ENCODE measurements at regions not wholly inside any gene's neighbourhood (a gene's known extent, or its start where the extent isn't known, plus 50 kb on each side); places are given as distances from the start of the nearest gene placed in this dataset.
"Not testable (repeated sequence)": the region's sequence is repeated elsewhere in the genome, so short reads cannot be mapped to it uniquely, and the experiment has no call there.

DNA sequence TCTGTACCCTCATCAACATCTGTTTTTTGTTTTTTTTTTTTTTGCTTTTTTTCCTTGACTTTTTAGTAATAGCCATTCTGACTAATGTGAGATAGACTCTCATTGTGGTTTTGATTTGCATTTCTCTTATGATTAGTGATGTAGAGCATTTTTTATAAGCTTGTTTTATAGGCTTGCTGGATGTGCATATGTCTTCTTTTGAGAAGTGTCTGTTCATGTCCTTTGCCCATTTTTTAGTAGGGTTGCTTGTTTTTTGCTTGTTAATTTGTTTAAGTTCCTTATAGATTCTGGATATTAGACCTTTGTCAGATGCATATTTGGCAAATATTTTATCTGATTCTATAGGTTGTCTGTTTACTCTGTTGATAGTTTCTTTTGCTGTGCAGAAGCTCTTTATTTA is 53.5 kb upstream of the FAR1 start:
- H3K36me3 ChIP-seq (replicated peaks; ENCODE audit: insufficient read depth, low read depth), result not testable (repeated sequence)

DNA sequence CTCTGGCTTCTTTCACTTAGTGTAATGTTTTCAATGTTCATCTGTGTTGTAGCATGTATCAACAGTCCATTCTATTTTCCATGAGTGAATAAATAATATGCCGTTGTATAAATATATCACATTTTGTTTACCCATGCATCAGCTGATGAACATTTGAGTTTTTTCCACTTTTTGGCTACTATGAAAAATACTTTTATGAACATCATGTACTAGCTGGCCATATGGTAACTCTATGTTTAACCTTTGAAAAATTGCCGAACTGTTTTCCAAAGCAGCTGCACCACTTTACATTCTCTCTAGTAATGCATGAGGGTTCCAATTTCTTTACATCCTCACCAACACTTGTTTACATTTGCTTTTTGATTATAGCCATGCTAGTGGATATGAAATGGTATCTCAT is 59.8 kb upstream of the FAR1 start:
- no peaks in the 10 kb centered on the region for H3K79me2 ChIP-seq
- H2AFZ ChIP-seq, result no peak overlapping the region
- no peaks in the 10 kb centered on the region for H3K4me1 ChIP-seq (ENCODE audit: insufficient read depth)
- H4K20me1 ChIP-seq (ENCODE audit: insufficient read depth, poor library complexity, severe bottlenecking), result no peaks in the 10 kb centered on the region
- H3K27me3 ChIP-seq, result no peaks in the 10 kb centered on the region
- no peak overlapping the region for H3K27ac ChIP-seq
- DNase-seq (ENCODE audit: low spot score), result no peak
- no peaks in the 10 kb centered on the region for H3K9me3 ChIP-seq (ENCODE audit: low read depth)
- H3K36me3 ChIP-seq (replicated peaks; ENCODE audit: insufficient read depth, low read depth), result no peaks in the 10 kb centered on the region
- H3K4me2 ChIP-seq, result no peak overlapping the region
- no peak for TF ChIP-seq EZH2phosphoT487 (IDR thresholded peaks at IDR 0.05; ENCODE audit: low read depth, severe bottlenecking, unreplicated experiment)
- no peak for TF ChIP-seq EZH2 (IDR thresholded peaks at IDR 0.05; ENCODE audit: borderline replicate concordance)
- TF ChIP-seq, protein P1, sequence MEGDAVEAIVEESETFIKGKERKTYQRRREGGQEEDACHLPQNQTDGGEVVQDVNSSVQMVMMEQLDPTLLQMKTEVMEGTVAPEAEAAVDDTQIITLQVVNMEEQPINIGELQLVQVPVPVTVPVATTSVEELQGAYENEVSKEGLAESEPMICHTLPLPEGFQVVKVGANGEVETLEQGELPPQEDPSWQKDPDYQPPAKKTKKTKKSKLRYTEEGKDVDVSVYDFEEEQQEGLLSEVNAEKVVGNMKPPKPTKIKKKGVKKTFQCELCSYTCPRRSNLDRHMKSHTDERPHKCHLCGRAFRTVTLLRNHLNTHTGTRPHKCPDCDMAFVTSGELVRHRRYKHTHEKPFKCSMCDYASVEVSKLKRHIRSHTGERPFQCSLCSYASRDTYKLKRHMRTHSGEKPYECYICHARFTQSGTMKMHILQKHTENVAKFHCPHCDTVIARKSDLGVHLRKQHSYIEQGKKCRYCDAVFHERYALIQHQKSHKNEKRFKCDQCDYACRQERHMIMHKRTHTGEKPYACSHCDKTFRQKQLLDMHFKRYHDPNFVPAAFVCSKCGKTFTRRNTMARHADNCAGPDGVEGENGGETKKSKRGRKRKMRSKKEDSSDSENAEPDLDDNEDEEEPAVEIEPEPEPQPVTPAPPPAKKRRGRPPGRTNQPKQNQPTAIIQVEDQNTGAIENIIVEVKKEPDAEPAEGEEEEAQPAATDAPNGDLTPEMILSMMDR (IDR thresholded peaks at IDR 0.05; ENCODE audit: poor library complexity), result no peak
- H3K9me2 ChIP-seq (replicated peaks; ENCODE audit: insufficient read depth), result no peaks in the 10 kb centered on the region
- no peak overlapping the region for H3K4me3 ChIP-seq
- WGBS (ENCODE audit: low lambda C conversion rate, missing lambda C conversion rate), result 32% methylated on average over 2 of the region's 2 CpGs

More for the DNA sequence above, 53.5 kb upstream of the FAR1 start:
- H3K4me2 ChIP-seq; H3K4me1 ChIP-seq (ENCODE audit: insufficient read depth); H3K9me2 ChIP-seq (replicated peaks; ENCODE audit: insufficient read depth); H3K4me3 ChIP-seq; H3K27ac ChIP-seq; DNase-seq (ENCODE audit: low spot score); H3K9me3 ChIP-seq (ENCODE audit: low read depth); H4K20me1 ChIP-seq (ENCODE audit: insufficient read depth, poor library complexity, severe bottlenecking); H3K79me2 ChIP-seq; H3K27me3 ChIP-seq; H2AFZ ChIP-seq: not testable (repeated sequence)

DNA sequence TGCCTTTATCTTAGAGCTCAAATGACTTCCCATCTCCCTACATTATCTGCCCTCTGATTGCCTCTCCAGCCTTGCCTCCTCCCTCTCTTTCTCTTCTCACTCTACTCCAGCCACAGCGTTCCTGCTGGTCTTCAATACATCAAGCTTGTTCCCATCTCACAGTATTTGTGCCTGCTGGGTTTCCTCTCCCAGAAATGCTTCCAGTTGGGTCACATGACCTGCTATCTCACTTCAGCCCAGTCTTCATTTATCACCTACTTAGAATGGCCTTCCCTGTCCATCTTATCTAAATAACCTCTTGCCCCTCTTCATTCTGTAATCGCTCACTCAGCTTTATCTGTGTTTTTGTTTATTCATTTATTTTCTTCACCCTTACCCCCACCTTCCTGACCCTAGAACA is 61.8 kb upstream of the FAR1 start:
- Histone ChIP-seq H3K27ac (no peak overlapping the region), H3K4me1 (ENCODE audit: insufficient read depth) (no peaks in the 10 kb centered on the region), H3K36me3 (replicated peaks; ENCODE audit: insufficient read depth, low read depth) (no peaks in the 10 kb centered on the region), H3K9me3 (ENCODE audit: low read depth) (no peaks in the 10 kb centered on the region), H3K79me2 (no peaks in the 10 kb centered on the region), H3K4me2 (no peak overlapping the region), H2AFZ (no peak overlapping the region), H3K4me3 (no peak overlapping the region), H3K27me3 (no peaks in the 10 kb centered on the region), H3K9me2 (replicated peaks; ENCODE audit: insufficient read depth) (no peaks in the 10 kb centered on the region), H4K20me1 (ENCODE audit: insufficient read depth, poor library complexity, severe bottlenecking) (no peaks in the 10 kb centered on the region)
- TF ChIP-seq EZH2 (IDR thresholded peaks at IDR 0.05; ENCODE audit: borderline replicate concordance), result no peak
- no peak for TF ChIP-seq EZH2phosphoT487 (IDR thresholded peaks at IDR 0.05; ENCODE audit: low read depth, severe bottlenecking, unreplicated experiment)
- TF ChIP-seq, protein P1 (IDR thresholded peaks at IDR 0.05; ENCODE audit: poor library complexity), result no peak
- DNase-seq (ENCODE audit: low spot score), result no peak
- 16% methylated on average over 2 of the region's 2 CpGs for WGBS (ENCODE audit: low lambda C conversion rate, missing lambda C conversion rate)

DNA sequence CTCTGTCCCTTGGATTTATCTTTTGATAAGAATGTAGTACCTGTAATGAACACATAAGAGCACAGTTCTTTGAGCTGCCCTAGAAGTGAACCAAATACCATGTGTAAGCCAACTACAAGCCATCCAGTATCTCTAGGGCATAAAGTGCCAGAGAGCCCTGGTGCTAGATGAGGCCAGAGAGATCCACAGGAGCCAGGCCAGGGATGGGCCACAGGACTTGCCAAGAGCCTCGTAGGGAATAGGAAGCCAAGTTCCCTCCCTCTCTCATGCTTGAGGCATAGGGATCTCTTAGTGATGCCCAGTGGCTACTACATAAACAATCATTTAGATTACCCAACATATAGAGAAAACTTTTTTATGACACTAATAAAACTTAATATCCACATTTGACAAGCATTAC is 64.8 kb upstream of the FAR1 start:
- Histone ChIP-seq H3K4me1 (ENCODE audit: insufficient read depth) (no peaks in the 10 kb centered on the region), H3K79me2 (no peaks in the 10 kb centered on the region), H3K9me2 (replicated peaks; ENCODE audit: insufficient read depth) (no peaks in the 10 kb centered on the region), H4K20me1 (ENCODE audit: insufficient read depth, poor library complexity, severe bottlenecking) (no peaks in the 10 kb centered on the region), H3K4me3 (no peak overlapping the region), H3K4me2 (no peak overlapping the region), H3K36me3 (replicated peaks; ENCODE audit: insufficient read depth, low read depth) (no peaks in the 10 kb centered on the region), H2AFZ (no peak overlapping the region), H3K27ac (no peak overlapping the region), H3K27me3 (no peaks in the 10 kb centered on the region), H3K9me3 (ENCODE audit: low read depth) (no peaks in the 10 kb centered on the region)
- no peak for DNase-seq (ENCODE audit: low spot score)
- TF ChIP-seq, protein P1 (IDR thresholded peaks at IDR 0.05; ENCODE audit: poor library complexity), result no peak
- TF ChIP-seq EZH2phosphoT487 (IDR thresholded peaks at IDR 0.05; ENCODE audit: low read depth, severe bottlenecking, unreplicated experiment), result no peak
- no peak for TF ChIP-seq EZH2 (IDR thresholded peaks at IDR 0.05; ENCODE audit: borderline replicate concordance)
- 56% methylated on average over 1 of the region's 1 CpG for WGBS (ENCODE audit: low lambda C conversion rate, missing lambda C conversion rate)

Data from hepatocyte (in vitro differentiated cells).